ENCODE measurements at regions not wholly inside any gene's neighbourhood (a gene's known extent, or its start where the extent isn't known, plus 50 kb on each side); places are given as distances from the start of the nearest gene placed in this dataset.

- Histone ChIP-seq H3K79me2 (ENCODE audit: control insufficient read depth, insufficient read depth, low read length) (no peaks in the 10 kb centered on the region), H3K9me1 (replicated peaks; ENCODE audit: control insufficient read depth, extremely low read depth, insufficient read depth, low read length) (no peaks in the 10 kb centered on the region), H3K36me3 (ENCODE audit: control insufficient read depth in 2 of 2, extremely low read depth in 1 of 2, insufficient read depth in 2 of 2, low read length in 2 of 2) (no peaks in the 10 kb centered on the region), H2AFZ (ENCODE audit: low read depth, low read length) (peak overlapping the region; percentile 29), H3K27ac (ENCODE audit: insufficient read depth, low read depth, low read length) (no peak overlapping the region), H4K20me1 (replicated peaks; ENCODE audit: control insufficient read depth, extremely low read depth, insufficient read depth, low read length) (no peaks in the 10 kb centered on the region), H3K27me3 (ENCODE audit: control insufficient read depth in 2 of 2, insufficient read depth in 2 of 2, low read length in 2 of 2) (no peaks in the 10 kb centered on the region), H3K4me1 (ENCODE audit: control insufficient read depth, extremely low read depth, insufficient read depth, low read length) (no peaks in the 10 kb centered on the region), H3K4me2 (ENCODE audit: insufficient read depth, low read length) (no peak overlapping the region), H3K9me3 (replicated peaks; ENCODE audit: control insufficient read depth, insufficient read depth, low read length) (no peaks in the 10 kb centered on the region), H3K4me3 (replicated peaks in 1 of 3; ENCODE audit: insufficient read depth in 1 of 3, low read depth in 1 of 3, low read length in 3 of 3) (no peak overlapping the region), H3K9ac (replicated peaks; ENCODE audit: extremely low read depth, insufficient read depth, low read length) (no peak overlapping the region)
- dilution Hi-C loops (cut with MboI; ENCODE audit: extremely low pct_ligation_motif_present, low sequenced_read_pairs) (no loop called here), intact Hi-C loops (cut with micrococcal nuclease) (no loop called here)
- BruUV-seq (replicated peaks) = no TSS peak
- DNase-seq (ENCODE audit: low read depth, low spot score) (no peak), FAIRE-seq (no peak)
- CTCF ChIA-PET = no interaction called here
- TF ChIP-seq, protein P1, sequence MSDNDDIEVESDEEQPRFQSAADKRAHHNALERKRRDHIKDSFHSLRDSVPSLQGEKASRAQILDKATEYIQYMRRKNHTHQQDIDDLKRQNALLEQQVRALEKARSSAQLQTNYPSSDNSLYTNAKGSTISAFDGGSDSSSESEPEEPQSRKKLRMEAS (IDR thresholded peaks at IDR 0.05; ENCODE audit: insufficient read depth, insufficient read length) = no peak
- TF ChIP-seq, protein P2, sequence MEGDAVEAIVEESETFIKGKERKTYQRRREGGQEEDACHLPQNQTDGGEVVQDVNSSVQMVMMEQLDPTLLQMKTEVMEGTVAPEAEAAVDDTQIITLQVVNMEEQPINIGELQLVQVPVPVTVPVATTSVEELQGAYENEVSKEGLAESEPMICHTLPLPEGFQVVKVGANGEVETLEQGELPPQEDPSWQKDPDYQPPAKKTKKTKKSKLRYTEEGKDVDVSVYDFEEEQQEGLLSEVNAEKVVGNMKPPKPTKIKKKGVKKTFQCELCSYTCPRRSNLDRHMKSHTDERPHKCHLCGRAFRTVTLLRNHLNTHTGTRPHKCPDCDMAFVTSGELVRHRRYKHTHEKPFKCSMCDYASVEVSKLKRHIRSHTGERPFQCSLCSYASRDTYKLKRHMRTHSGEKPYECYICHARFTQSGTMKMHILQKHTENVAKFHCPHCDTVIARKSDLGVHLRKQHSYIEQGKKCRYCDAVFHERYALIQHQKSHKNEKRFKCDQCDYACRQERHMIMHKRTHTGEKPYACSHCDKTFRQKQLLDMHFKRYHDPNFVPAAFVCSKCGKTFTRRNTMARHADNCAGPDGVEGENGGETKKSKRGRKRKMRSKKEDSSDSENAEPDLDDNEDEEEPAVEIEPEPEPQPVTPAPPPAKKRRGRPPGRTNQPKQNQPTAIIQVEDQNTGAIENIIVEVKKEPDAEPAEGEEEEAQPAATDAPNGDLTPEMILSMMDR (IDR thresholded peaks at IDR 0.05; ENCODE audit: extremely low read depth in 1 of 2, insufficient read depth in 1 of 2, low read depth in 1 of 2, low read length in 2 of 2) = no peak
- POLR2A ChIA-PET = no interaction called here
These were observed 1066.3 kb upstream of the NUDT12 start for GRCh38 chr5:104628911-104629310.

- DNase-seq (ENCODE audit: low read depth, low spot score) (no peak), FAIRE-seq (no peak)
- ChIA-PET POLR2A (no interaction called here), CTCF (no interaction called here)
- Histone ChIP-seq H3K36me3 (ENCODE audit: control insufficient read depth in 2 of 2, extremely low read depth in 1 of 2, insufficient read depth in 2 of 2, low read length in 2 of 2) (no peaks in the 10 kb centered on the region), H2AFZ (ENCODE audit: low read depth, low read length) (no peak overlapping the region), H3K9me3 (replicated peaks; ENCODE audit: control insufficient read depth, insufficient read depth, low read length) (no peaks in the 10 kb centered on the region), H3K9me1 (replicated peaks; ENCODE audit: control insufficient read depth, extremely low read depth, insufficient read depth, low read length) (no peaks in the 10 kb centered on the region), H3K27me3 (ENCODE audit: control insufficient read depth in 2 of 2, insufficient read depth in 2 of 2, low read length in 2 of 2) (no peaks in the 10 kb centered on the region), H3K79me2 (ENCODE audit: control insufficient read depth, insufficient read depth, low read length) (no peaks in the 10 kb centered on the region), H3K27ac (ENCODE audit: insufficient read depth, low read depth, low read length) (no peak overlapping the region), H3K9ac (replicated peaks; ENCODE audit: extremely low read depth, insufficient read depth, low read length) (no peak overlapping the region), H4K20me1 (replicated peaks; ENCODE audit: control insufficient read depth, extremely low read depth, insufficient read depth, low read length) (no peaks in the 10 kb centered on the region), H3K4me1 (ENCODE audit: control insufficient read depth, extremely low read depth, insufficient read depth, low read length) (no peaks in the 10 kb centered on the region), H3K4me2 (ENCODE audit: insufficient read depth, low read length) (no peak overlapping the region), H3K4me3 (replicated peaks in 1 of 3; ENCODE audit: insufficient read depth in 1 of 3, low read depth in 1 of 3, low read length in 3 of 3) (no peak overlapping the region)
- TF ChIP-seq, protein P2 (IDR thresholded peaks at IDR 0.05; ENCODE audit: extremely low read depth in 1 of 2, insufficient read depth in 1 of 2, low read depth in 1 of 2, low read length in 2 of 2) = no peak
- TF ChIP-seq POLR2AphosphoS5 (IDR thresholded peaks at IDR 0.05; ENCODE audit: insufficient read depth, low read depth, low read length) = no peak
- no peak for TF ChIP-seq GATA2 (IDR thresholded peaks at IDR 0.05; ENCODE audit: insufficient read depth, insufficient read length, low read depth, low read length)
- TF ChIP-seq EZH2 (IDR thresholded peaks at IDR 0.05; ENCODE audit: borderline replicate concordance, low read depth, low read length, severe bottlenecking) = no peak
- no peak for TF ChIP-seq FOS (IDR thresholded peaks at IDR 0.05; ENCODE audit: borderline replicate concordance, insufficient read depth, low read length)
- TF ChIP-seq MYC (IDR thresholded peaks at IDR 0.05; ENCODE audit: low read depth, low read length) = no peak
- TF ChIP-seq POLR2A (IDR thresholded peaks at IDR 0.05; ENCODE audit: low read depth, low read length) = no peak
- TF ChIP-seq, protein P1 (IDR thresholded peaks at IDR 0.05; ENCODE audit: insufficient read depth, insufficient read length) = no peak
- TF ChIP-seq JUN (IDR thresholded peaks at IDR 0.05; ENCODE audit: borderline replicate concordance, insufficient read depth, insufficient read length, low read depth) = no peak
- intact Hi-C loops (cut with micrococcal nuclease) (no loop called here), dilution Hi-C loops (cut with MboI; ENCODE audit: extremely low pct_ligation_motif_present, low sequenced_read_pairs) (no loop called here)
- no TSS peak for BruUV-seq (replicated peaks)
These were observed 1063.5 kb upstream of the NUDT12 start for GRCh38 chr5:104626122-104626521.

Data from endothelial cell of umbilical vein (primary cell).